ENCODE measurements at regions not wholly inside any gene's neighbourhood (a gene's known extent, or its start where the extent isn't known, plus 50 kb on each side); places are given as distances from the start of the nearest gene placed in this dataset.
"Not testable (repeated sequence)": the region's sequence is repeated elsewhere in the genome, so short reads cannot be mapped to it uniquely, and the experiment has no call there.

- POLR2A ChIA-PET = no interaction called here
- Mint-ChIP-seq H3K36me3 (ENCODE audit: low read depth) (no peaks in the 10 kb centered on the region), H3K27ac (no peak overlapping the region), H3K4me3 (no peak overlapping the region), H3K4me1 (no peaks in the 10 kb centered on the region), H3K9me3 (no peaks in the 10 kb centered on the region), H3K27me3 (no peaks in the 10 kb centered on the region)
- no peak for DNase-seq
- CTCF ChIA-PET = no interaction called here
- intact Hi-C loops (cut with micrococcal nuclease) = no loop called here
- no peak for ATAC-seq (ENCODE audit: low read depth)
- no peak for TF ChIP-seq CTCF (IDR thresholded peaks at IDR 0.05)
Measured at GRCh38 chr1:189633658-189634057, 844.0 kb downstream of the BRINP3 start.

GRCh38 chr1:189637041-189637440, 840.6 kb downstream of the BRINP3 start:
- Mint-ChIP-seq H3K27ac (no peak overlapping the region), H3K4me3 (no peak overlapping the region), H3K9me3 (no peaks in the 10 kb centered on the region), H3K36me3 (ENCODE audit: low read depth) (no peaks in the 10 kb centered on the region), H3K27me3 (no peaks in the 10 kb centered on the region), H3K4me1 (no peaks in the 10 kb centered on the region)
- CTCF ChIA-PET = no interaction called here
- DNase-seq (no peak), ATAC-seq (ENCODE audit: low read depth) (no peak)
- intact Hi-C loops (cut with micrococcal nuclease) = no loop called here
- TF ChIP-seq CTCF (IDR thresholded peaks at IDR 0.05) = no peak
- POLR2A ChIA-PET = no interaction called here

- H3K36me3 Mint-ChIP-seq (ENCODE audit: low read depth); H3K27ac Mint-ChIP-seq; POLR2A ChIA-PET: not testable (repeated sequence)
Measured at GRCh38 chr1:189644156-189644555, 833.5 kb downstream of the BRINP3 start.

GRCh38 chr1:189644970-189645369, 832.7 kb downstream of the BRINP3 start:
- ChIA-PET CTCF (no interaction called here), POLR2A (no interaction called here)
- H3K4me1 Mint-ChIP-seq = no peaks in the 10 kb centered on the region

More at GRCh38 chr1:189644156-189644555, 833.5 kb downstream of the BRINP3 start:
- DNase-seq; H3K27me3 Mint-ChIP-seq; CTCF ChIA-PET; ATAC-seq (ENCODE audit: low read depth); H3K9me3 Mint-ChIP-seq; H3K4me3 Mint-ChIP-seq; intact Hi-C loops (cut with micrococcal nuclease); H3K4me1 Mint-ChIP-seq: not testable (repeated sequence)

GRCh38 chr1:189646066-189646465, 831.6 kb downstream of the BRINP3 start:
- H3K4me1 Mint-ChIP-seq = no peaks in the 10 kb centered on the region
- intact Hi-C loops (cut with micrococcal nuclease) = no loop called here
- H3K9me3 Mint-ChIP-seq = peaks cover 9% of the 10 kb centered on the region
- ATAC-seq (ENCODE audit: low read depth) (no peak), DNase-seq (no peak)
- ChIA-PET CTCF (no interaction called here), POLR2A (no interaction called here)
- H3K27ac Mint-ChIP-seq = no peak overlapping the region
- TF ChIP-seq CTCF (IDR thresholded peaks at IDR 0.05) = no peak
- no peak overlapping the region for H3K4me3 Mint-ChIP-seq
- no peaks in the 10 kb centered on the region for H3K27me3 Mint-ChIP-seq
- no peaks in the 10 kb centered on the region for H3K36me3 Mint-ChIP-seq (ENCODE audit: low read depth)

More at GRCh38 chr1:189644970-189645369, 832.7 kb downstream of the BRINP3 start:
- Mint-ChIP-seq H3K4me3 (no peak overlapping the region), H3K9me3 (peaks cover 6% of the 10 kb centered on the region), H3K27ac (no peak overlapping the region), H3K36me3 (ENCODE audit: low read depth) (no peaks in the 10 kb centered on the region), H3K27me3 (no peaks in the 10 kb centered on the region)
- no peak for TF ChIP-seq CTCF (IDR thresholded peaks at IDR 0.05)
- no peak for ATAC-seq (ENCODE audit: low read depth)
- no peak for DNase-seq
- intact Hi-C loops (cut with micrococcal nuclease) = no loop called here

- Mint-ChIP-seq H3K4me3 (no peak overlapping the region), H3K27me3 (no peaks in the 10 kb centered on the region), H3K27ac (no peak overlapping the region), H3K9me3 (peaks cover 5% of the 10 kb centered on the region), H3K36me3 (ENCODE audit: low read depth) (no peaks in the 10 kb centered on the region), H3K4me1 (no peaks in the 10 kb centered on the region)
- ChIA-PET POLR2A (no interaction called here), CTCF (no interaction called here)
- no peak for DNase-seq
- TF ChIP-seq CTCF (IDR thresholded peaks at IDR 0.05) = no peak
- ATAC-seq (ENCODE audit: low read depth) = no peak
- intact Hi-C loops (cut with micrococcal nuclease) = no loop called here
Measured at GRCh38 chr1:189654906-189655305, 822.8 kb downstream of the BRINP3 start.

Measured in activated B cell treated with CpG ODN at 0.5 μM for 24 hours (primary cell).